HG02852 (cell line): ENCODE measurements at regions not wholly inside any gene's neighbourhood (a gene's known extent, or its start where the extent isn't known, plus 50 kb on each side); places are given as distances from the start of the nearest gene placed in this dataset.
"Not testable (repeated sequence)": the region's sequence is repeated elsewhere in the genome, so short reads cannot be mapped to it uniquely, and the experiment has no call there.

Source experiments
- ATAC-seq: cut with Tn5 transposase; IDR thresholded peaks from one replicate; pipeline ENCODE4 v1.9.1; 2021; ENCODE audit warnings: mild to moderate bottlenecking, moderate library complexity; ENCODE audit not compliant: unreplicated experiment

DNA sequence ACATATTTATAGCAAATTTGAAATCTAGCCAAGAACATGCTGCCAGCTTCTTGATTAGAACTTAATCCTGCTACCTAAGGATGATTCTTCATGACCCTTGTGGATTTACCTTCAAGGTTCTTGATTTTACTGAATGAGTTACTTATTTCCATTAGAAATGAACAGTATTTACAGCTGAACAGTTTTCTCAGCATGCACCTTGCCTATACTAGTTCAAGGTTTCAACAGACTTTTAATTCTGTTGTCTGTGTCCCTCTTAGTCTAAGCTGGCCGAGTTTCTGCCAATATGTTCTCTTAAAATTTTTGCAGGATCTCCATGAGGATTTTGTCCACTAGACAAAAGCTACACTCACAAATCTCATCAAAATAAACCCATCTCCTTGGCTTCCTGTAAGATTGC, 188.8 kb upstream of the ST8SIA4 start:
- ATAC-seq: no peak

DNA sequence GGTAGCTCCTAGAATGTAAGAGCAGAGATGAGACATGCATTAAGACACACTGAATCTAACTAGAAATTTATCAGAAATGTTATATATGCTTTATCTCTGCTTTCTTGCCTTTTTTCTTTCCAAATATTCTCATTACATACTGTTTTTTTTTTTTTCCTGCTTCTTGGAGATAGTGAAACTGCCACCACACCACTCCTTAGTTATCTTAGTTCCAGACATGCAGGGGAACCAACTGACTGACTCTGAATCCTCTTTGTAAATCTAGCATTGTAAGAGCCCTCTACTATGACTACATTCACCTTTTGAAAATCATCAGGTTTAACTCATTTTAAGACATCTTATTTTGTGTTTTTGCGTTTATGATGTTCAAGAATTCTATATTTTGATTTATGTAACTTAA, 181.3 kb upstream of the ST8SIA4 start:
- ATAC-seq: no peak

DNA sequence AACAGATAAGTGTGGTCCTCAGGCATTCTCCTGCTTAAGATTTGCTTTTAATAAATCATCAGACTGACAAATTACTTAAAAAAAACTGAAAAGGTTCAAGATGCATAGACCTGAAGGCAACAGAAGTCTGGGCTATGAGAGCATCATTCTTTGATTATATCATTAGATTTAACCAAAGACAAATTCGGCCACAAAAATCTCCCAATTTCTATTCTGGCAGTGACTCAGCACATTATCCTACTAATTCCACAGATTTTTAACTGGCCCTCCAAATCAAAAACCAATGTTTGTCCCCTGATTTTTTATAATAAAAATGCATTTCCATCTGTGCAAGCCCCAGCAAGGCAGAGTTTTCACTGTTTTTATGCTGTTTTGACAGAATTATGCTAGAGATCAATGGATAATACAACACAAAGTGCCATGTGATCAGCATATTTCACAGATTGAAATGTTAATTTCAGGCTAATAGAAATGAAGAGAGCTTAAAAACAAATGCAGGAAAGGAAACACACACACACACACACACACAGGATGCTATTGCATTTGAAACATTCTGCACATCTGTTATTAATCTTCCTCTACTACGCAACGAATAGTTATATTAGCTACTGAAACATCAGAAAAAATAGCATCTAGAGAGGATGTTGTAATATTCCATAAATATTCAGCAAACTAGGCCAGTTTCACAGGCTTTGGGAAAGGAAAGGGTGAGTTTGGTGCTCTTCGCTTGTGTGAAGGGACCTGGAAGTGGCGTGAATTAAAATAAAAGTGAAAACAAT, 177.6 kb upstream of the ST8SIA4 start:
- ATAC-seq: no peak

DNA sequence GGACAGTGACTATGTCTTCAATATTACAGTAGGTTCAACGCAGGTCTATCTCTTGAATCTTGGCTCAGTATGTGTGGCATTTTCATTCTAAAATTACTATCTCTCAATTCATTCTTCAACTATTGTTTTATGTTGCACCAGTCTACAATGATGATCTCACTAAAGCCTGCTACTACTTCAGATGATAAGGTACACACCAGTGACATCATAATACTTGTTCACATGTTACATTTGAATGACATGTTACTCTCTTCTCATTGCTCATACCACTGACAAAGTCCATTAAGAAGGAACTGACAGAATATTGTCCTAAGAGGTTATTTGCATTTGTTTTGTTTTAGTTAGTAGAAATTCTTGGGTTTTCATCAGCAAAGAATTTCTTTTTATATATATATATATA, 165.2 kb upstream of the ST8SIA4 start:
- ATAC-seq: no peak

DNA sequence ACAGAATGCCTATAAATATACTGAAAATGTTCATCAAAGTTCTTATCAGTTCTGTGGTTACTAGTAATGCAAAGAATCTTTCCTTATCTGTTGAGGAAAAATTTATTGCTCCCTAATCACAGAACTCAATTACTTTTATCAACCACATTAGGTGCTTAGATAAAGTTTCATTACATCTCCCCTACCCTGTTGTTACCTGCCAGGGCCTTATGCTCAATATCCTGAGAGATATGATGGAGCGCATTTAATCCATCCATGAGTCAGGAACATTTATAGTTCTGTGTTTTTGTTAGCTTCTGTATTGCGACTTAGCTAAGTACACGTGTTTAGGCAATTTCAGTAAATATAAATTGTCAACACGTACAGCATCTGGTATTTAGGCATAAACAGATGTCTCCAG, 164.3 kb upstream of the ST8SIA4 start:
- no peak for ATAC-seq

DNA sequence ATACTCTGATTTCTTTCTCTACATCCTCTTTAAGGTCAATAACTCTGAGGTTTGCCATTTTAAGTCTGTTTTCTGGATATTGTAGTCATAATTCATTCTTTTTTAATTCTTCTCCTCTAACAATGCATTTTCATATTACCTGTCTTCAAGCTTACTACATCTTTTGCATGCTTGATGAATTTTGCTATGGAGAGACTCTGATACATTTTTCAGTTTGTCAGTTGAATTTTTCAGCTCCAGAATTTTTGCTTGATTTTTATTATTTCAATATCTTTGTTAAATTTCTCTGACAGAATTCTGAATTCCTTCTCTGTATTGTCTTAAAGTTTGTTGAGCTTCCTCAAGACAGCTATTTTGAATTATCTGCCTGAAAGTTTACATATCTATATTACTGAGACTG, 159.8 kb upstream of the ST8SIA4 start:
- ATAC-seq: no peak

DNA sequence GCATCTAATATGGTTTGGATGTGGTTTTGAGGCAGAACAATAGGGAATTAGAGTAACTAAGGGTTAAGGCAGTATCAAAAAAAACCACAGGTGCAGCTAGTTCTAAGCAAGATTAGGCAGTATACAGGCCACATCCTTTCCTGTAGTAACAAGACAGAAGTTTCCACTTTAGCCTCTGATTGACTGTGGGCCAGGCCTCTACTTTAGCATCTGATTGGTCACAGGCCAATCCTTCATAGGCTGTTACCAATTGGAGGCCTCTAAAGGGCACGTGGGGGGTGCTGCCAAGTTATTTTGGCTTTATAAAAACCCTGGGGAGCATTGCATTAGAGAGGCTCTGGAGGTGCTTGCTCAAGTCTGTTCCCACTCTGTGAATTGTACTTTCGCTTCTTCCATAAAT, 144.1 kb upstream of the ST8SIA4 start:
- ATAC-seq: no peak

DNA sequence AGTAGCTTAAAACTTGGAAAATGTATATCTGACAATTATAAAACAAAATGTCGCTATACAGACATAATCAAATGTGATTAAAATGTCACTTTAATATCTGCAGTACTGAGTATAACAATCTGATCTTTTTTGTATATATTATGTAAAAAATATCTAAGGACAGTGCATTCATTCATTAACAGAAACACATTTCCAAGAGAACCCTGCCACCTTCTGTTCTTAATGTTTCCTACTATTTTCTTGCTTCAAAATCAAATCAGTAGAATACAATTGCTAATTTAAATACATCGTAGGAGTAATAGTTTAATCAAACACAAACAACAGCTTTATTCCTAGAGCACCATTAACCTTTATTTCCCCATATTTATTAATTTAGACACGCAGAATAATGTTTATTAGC, 142.6 kb upstream of the ST8SIA4 start:
- peak; percentile 58 for ATAC-seq

DNA sequence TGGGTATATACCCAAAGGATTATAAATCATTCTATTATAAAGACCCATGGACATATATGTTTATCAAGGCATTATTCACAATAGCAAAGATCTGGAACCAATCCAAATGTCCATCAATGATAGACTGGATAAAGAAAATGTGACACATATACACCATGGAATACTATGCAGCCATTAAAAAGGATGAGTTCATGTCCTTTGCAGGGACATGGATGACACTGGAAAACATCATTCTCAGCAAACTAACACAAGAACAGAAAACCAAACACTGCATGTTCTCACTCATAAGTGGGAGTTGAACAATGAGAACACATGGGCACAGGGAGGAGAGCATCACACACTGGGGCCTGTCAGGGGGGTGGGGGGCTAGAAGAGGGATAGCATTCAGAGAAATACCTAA, 136.9 kb upstream of the ST8SIA4 start:
- not testable (repeated sequence) for ATAC-seq

DNA sequence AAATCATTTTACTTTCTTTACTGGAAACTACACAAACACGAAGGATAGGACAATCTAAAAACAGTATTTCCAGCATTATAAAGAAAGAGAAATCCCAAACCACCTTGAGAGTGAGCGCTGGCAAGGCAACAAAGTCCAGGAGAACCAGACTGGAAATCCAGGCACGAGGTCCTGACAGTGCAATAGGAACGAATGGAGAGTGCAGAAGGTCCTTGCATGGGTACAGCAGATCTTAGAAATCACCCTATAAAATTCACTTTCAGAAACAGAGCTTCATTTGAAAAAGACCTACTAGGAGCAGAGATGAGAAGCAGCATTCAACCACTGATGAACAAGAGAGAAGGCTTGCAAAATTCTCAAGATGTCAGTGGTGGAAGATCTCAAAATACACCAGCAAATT, 133.7 kb upstream of the ST8SIA4 start:
- no peak for ATAC-seq

DNA sequence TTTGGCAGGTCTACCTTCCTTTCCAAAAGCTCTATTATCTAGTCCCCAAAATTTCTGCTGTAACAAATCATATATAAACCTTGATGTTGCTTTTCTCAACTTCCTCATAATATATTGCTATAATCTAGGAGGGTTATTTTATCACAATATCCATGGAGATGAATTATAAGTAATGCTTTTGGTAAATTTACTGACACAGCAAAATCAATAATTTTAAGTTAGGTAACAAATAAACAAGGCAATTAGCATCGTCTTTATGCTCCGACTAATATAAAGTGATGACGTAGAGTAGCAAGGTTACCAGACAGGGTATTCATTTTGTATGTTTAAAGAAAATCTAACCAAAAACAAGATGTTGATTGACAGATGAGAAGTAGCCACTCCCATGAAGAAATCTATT, 132.3 kb upstream of the ST8SIA4 start:
- no peak for ATAC-seq

DNA sequence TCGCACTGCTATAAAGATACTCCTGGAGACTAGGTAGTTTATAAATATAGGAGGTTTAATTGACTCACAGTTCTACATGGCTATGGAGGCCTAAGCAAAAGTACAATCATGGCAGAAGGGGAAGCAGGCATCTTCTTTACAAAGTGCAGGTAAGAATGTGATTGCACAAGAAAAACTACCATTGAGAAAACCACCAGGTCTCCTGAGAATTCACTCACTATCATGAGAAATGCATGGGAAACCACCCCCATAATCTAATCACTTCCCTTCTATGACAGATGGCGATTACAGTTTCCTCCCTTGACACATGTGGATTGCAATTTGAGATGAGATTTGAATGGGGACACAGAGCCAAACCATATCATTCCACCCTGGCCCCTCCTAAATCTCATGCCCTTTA, 121.2 kb upstream of the ST8SIA4 start:
- ATAC-seq: no peak

DNA sequence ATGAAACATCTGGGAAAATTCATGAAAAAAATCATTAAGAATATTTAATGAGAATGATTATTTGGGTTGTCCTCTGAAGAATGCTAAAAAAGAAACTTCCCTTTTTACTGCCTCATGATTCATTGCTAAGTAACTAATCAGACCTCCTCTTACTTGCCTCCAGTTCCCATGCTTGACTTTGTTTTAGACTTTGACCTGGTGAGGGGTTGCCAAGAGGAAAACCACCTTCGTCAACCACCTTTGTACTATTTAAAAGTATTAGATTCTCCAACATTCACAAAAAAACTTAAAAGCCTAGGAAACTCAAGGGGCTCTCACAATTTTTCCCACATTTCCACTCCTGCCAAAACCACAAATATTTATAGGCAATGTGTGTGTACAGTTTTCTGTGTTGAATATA, 115.2 kb upstream of the ST8SIA4 start:
- ATAC-seq: no peak

DNA sequence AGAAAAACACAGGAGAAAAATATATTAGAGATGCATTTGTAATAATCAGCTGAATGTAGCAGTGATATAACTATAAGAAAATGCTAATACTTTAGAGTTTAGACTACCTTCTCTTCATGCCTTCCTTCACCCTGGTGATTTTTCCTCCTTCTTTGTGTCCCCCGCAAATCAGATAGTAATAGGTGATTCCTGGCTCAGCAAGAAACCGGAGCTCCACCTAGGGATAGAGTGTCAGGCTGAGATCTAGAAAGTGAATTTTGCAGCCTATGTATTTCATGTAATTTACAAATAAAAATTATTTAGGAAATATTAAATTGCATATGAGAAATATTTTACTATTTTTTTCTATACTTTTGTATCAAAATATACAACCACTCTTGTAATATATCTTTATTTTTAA, 109.8 kb upstream of the ST8SIA4 start:
- ATAC-seq: no peak

DNA sequence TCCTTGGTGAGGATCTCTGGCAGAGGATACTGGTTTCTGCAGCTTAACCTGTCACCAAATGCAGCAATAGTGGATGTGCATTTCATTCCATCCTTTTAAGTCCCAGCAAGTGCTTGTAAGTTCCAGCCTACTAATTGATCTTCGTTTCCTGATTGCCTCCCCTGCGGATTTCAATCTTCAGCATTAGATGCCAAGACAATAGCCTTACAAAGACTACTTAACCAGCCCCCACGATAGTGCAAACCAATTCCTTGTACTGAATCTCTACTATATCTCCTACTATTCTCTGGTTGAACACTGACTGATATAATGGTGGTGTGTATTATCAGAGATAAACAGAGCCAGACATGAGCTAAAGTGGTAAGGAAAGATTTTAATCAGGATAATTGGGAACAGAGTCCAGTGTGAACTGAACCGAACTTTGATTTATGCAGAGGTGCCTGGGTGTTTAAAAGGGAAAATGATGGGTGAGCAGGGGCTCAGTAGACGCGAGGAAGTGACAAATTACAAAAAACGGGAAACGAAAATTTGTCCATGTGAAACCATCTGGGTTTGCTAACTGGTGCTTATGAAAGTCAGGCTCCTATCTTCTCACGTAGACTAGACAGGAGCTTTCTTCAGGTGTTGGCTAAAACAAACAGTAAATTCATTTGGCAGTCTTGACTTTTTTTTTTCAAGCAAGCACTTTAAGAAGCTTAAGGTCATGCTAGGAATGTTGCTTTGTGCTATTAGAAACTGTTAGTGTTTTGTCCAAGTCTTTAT, 106.9 kb upstream of the ST8SIA4 start:
- ATAC-seq: peak; percentile 98

DNA sequence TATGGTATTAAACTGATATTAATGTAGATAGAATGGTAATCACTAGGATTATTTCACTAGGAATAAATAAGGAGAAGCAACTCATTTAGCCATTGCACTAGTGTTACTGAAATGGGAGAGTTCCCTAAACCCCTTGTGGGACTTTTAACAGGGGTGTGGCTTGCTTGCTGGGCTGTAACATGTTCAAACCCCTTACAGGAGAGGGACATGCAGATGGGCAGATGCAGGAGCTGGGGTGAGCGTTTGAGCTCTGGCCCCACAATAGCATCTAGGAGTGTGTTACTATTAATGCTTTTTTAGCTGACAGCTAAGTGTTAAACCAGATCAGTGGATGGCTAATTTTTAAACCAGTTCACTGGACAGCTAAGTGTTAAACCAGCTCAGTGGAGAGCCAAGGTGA, 89.3 kb upstream of the ST8SIA4 start:
- no peak for ATAC-seq

DNA sequence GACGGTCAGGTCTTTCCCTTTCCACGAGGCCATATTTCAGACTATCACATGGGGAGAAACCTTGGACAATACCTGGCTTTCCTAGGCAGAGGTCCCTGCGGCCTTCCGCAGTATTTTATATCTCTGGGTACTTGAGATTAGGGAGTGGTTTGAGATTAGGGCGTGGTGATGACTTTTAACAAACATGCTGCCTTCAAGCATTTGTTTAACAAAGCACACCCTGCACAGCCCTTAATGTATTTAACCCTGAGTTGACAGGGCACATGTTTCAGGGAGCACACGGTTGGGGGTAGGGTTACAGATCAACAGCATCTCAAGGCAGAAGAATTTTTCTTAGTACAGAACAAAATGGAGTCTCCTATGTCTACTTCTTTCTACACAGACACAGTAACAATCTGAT, 80.5 kb upstream of the ST8SIA4 start:
- not testable (repeated sequence) for ATAC-seq

DNA sequence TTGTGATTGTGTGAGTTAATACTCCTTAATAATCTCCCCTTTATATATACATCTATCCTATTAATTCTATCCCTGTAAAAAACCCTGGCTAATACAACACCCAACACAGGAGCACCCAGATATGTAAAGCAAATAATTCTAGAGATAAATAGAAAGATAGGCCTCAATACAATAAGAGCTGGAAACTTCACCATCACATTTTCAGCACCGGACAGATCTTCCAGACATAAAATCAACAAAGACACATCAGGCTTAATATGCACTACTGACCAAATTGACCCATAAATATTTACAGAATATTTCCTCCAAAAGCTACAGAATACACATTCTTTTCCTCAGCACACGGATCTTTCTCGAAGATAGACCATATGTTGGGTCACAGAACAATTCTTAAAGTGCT, 71.0 kb upstream of the ST8SIA4 start:
- ATAC-seq: no peak

DNA sequence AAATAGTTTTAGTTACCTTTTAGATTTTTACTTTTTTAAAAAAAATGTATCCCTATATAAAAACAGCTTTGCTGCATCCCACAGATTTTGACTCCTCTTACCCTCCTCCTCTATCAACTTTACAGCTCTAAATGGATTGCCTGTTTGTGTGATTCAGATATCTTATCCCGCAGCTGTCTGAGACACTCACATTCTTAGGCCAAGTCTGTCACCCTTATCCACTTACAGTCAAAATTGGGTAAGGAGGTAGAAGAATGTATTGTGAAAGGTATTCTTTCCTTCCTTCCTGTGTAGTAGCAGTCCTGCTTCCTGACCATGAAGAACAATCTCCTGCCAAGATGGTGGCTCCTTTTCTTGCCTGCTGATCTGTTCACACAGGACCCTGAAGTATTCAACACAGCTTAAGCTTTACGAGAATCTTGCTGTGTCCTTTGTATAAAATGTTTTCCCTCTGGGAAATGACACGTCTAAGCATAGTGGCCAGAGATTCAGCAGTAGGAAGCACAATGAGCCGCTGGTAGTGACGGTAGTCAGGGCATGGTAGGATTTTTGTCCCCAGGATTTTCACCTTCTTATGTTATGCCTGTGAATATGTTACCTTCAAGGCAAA, 67.7 kb upstream of the ST8SIA4 start:
- no peak for ATAC-seq

DNA sequence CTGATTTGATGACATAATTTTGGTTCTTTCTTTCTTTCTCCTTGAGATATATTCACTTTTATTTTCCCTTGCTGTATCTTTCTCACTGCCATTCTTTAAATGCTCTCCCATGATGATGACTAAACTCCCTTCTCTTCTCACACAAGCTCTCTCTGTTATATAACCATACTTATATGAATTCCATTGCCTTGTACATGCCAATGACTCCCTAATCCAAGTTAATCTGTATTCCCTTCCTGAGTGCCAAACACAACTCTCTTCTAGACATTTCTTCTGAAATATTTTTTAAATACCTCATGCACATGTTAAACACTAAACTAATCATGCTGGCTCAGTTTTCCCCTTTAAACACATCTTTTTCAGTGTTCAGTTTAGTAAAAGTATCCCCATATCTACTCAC, 62.2 kb upstream of the ST8SIA4 start:
- no peak for ATAC-seq
